ENCODE measurements at regions not wholly inside any gene's neighbourhood (a gene's known extent, or its start where the extent isn't known, plus 50 kb on each side); places are given as distances from the start of the nearest gene placed in this dataset.
"Not testable (repeated sequence)": the region's sequence is repeated elsewhere in the genome, so short reads cannot be mapped to it uniquely, and the experiment has no call there.

GRCh38 chr1:194080826-194081225, 894.4 kb upstream of the B3GALT2 start:
- no peak for DNase-seq

GRCh38 chr1:194078765-194079164, 892.4 kb upstream of the B3GALT2 start:
- DNase-seq: no peak

GRCh38 chr1:194076646-194077045, 890.2 kb upstream of the B3GALT2 start:
- no peak for DNase-seq

- no peak for DNase-seq
Measured at GRCh38 chr1:194073833-194074232, 887.4 kb upstream of the B3GALT2 start.

GRCh38 chr1:194071205-194071604, 884.8 kb upstream of the B3GALT2 start:
- DNase-seq: no peak

GRCh38 chr1:194069831-194070218, 883.4 kb upstream of the B3GALT2 start:
- DNase-seq: no peak

GRCh38 chr1:194069168-194069830, 882.9 kb upstream of the B3GALT2 start:
- peak; percentile 34 for DNase-seq

- no peak for DNase-seq
Measured at GRCh38 chr1:194068446-194069167, 882.2 kb upstream of the B3GALT2 start.

- DNase-seq: no peak
Measured at GRCh38 chr1:194067772-194068171, 881.4 kb upstream of the B3GALT2 start.

GRCh38 chr1:194062962-194063361, 876.5 kb upstream of the B3GALT2 start:
- no peak for DNase-seq

- no peak for DNase-seq
Measured at GRCh38 chr1:194062526-194062925, 876.1 kb upstream of the B3GALT2 start.

GRCh38 chr1:194060481-194060880, 874.1 kb upstream of the B3GALT2 start:
- DNase-seq: no peak

GRCh38 chr1:194058268-194058667, 871.9 kb upstream of the B3GALT2 start:
- not testable (repeated sequence) for DNase-seq

- DNase-seq: no peak
Measured at GRCh38 chr1:194056169-194056568, 869.8 kb upstream of the B3GALT2 start.

GRCh38 chr1:194055536-194055935, 869.1 kb upstream of the B3GALT2 start:
- DNase-seq: no peak

GRCh38 chr1:194052514-194053338, 866.3 kb upstream of the B3GALT2 start:
- no peak for DNase-seq

- DNase-seq: no peak
Measured at GRCh38 chr1:194047921-194048320, 861.5 kb upstream of the B3GALT2 start.

- DNase-seq: no peak
Measured at GRCh38 chr1:194047206-194047605, 860.8 kb upstream of the B3GALT2 start.

GRCh38 chr1:194045416-194045815, 859.0 kb upstream of the B3GALT2 start:
- DNase-seq: no peak

GRCh38 chr1:194044892-194045291, 858.5 kb upstream of the B3GALT2 start:
- no peak for DNase-seq

- DNase-seq: no peak
Measured at GRCh38 chr1:194043984-194044755, 857.8 kb upstream of the B3GALT2 start.

GRCh38 chr1:194042736-194043135, 856.3 kb upstream of the B3GALT2 start:
- no peak for DNase-seq

- no peak for DNase-seq
Measured at GRCh38 chr1:194040496-194040895, 854.1 kb upstream of the B3GALT2 start.

All from femur (tissue), 1 donor.